Heart left ventricle (tissue), 16 donors: ENCODE measurements at regions not wholly inside any gene's neighbourhood (a gene's known extent, or its start where the extent isn't known, plus 50 kb on each side); places are given as distances from the start of the nearest gene placed in this dataset.

Experiments used
- ATAC-seq, 4 donors: fragments of 200-7000 bp; cut with Tn5 transposase; one replicate each; pipeline ENCODE4 v1.9.1; 2020 to 2022; ENCODE audit warnings: moderate library complexity in 4 of 4, mild to moderate bottlenecking in 3 of 4, moderate number of reproducible peaks in 1 of 4
- DNase-seq, 5 donors: peaks; one replicate each; pipeline ENCODE4 v3.0.0-alpha.2; 2020
- H3K27ac ChIP-seq, 12 donors: fragments of 200-600 bp; sonication (generic) in 4 of 12; one replicate each; pipeline versions ENCODE4 v1.5.0 to v1.8.0; 2016 to 2022; ENCODE audit warnings: mild to moderate bottlenecking in 2 of 12
- H3K27me3 ChIP-seq, 9 donors: fragments of 200-600 bp; sonication (generic) in 2 of 9; one replicate each; pipeline versions ENCODE4 v1.5.1 to v1.8.0; 2016 to 2022; ENCODE audit warnings: mild to moderate bottlenecking in 3 of 9
- H3K36me3 ChIP-seq, 9 donors: fragments of 200-600 bp; sonication (generic) in 2 of 9; one replicate each; pipeline versions ENCODE4 v1.5.0 to v1.8.0; 2018 to 2022; ENCODE audit warnings: mild to moderate bottlenecking in 2 of 9
- H3K4me1 ChIP-seq, 12 donors: fragments of 200-600 bp; sonication (generic) in 4 of 12; one replicate each; pipeline versions ENCODE4 v1.5.0 to v1.8.0; 2016 to 2022; ENCODE audit warnings: mild to moderate bottlenecking in 3 of 12
- H3K4me3 ChIP-seq, 12 donors: fragments of 200-600 bp; sonication (generic) in 4 of 12; one replicate each; pipeline versions ENCODE4 v1.5.0 to v1.8.0; 2017 to 2022; ENCODE audit warnings: mild to moderate bottlenecking in 9 of 12, moderate library complexity in 4 of 12
- H3K9me3 ChIP-seq, 12 donors: fragments of 200-600 bp; sonication (generic) in 4 of 12; one replicate each; pipeline versions ENCODE4 v1.5.0 to v1.8.0; 2016 to 2022; ENCODE audit warnings: mild to moderate bottlenecking in 1 of 12
- CTCF ChIP-seq, 12 donors: fragments of 200-600 bp; sonication (generic) in 4 of 12; IDR thresholded peaks; one replicate each; pipeline versions ENCODE4 v1.5.0 to v1.8.0; 2018 to 2022; ENCODE audit warnings: antibody characterized with exemption in 12 of 12, mild to moderate bottlenecking in 5 of 12
- POLR2A ChIP-seq, 2 donors: fragments of 450-650 bp; IDR thresholded peaks; one replicate each; pipeline ENCODE4 v1.6.1; 2017; ENCODE audit warnings: antibody characterized with exemption in 2 of 2, mild to moderate bottlenecking in 2 of 2, moderate library complexity in 2 of 2
- WGBS, 4 donors: extraction: QIAGEN DNeasy Blood & Tissue Kit in 2 of 4; methylation state at CpG; one replicate each; pipeline versions ENCODE4 v1.1.5 to v1.1.7; 2013 to 2018; 5-methylcytosine and 5-hydroxymethylcytosine counted together
- intact Hi-C, 10 donors: fragments of 100-400 bp; cut with DNase I; formaldehyde crosslinking; loops; one replicate each; pipeline versions ENCODE4 v1.11.1 to v1.14.2; 2022
- donor health status: ischemic (EF 13 %, LVEDD 7.1; RV severe dilation, severe dysfunction).
- donor health status: healthy with polysubstance abuse.
- donor health status: DM: no; HTN: yes; CAD: no.
- donor health status: DM: no; HTN: no; CAD: no.
- donor health status: ischemic (EF 25% LVEDD 6.9; RV normal size, moderate dysfunction).
- donor health status: ischemic (EF 25% LVEDD 5.7; RV mildly dilated, moderate dysfunction).
- donor health status: healthy.
- donor health status: DM: yes; HTN: yes; CAD: no.
- donor health status: ischemic (EF 35%, LVEDD 5.7; RV mildly dilated, moderate dysfunction).
- donor health status: nonischemic (EF 11% LVEDD 7.7; RV severe dilation, severe dysfunction).
- donor health status: DM: yes; HTN: yes; CAD: no.
- donor health status: PGD.
- donor health status: ischemic (EF 29% LVEDD 5.4; RV normal size, mild dysfunction).
- donor health status: nonischemic (EF 23%, LVEDD 6.1; RV moderate dilation, normal function).

DNA sequence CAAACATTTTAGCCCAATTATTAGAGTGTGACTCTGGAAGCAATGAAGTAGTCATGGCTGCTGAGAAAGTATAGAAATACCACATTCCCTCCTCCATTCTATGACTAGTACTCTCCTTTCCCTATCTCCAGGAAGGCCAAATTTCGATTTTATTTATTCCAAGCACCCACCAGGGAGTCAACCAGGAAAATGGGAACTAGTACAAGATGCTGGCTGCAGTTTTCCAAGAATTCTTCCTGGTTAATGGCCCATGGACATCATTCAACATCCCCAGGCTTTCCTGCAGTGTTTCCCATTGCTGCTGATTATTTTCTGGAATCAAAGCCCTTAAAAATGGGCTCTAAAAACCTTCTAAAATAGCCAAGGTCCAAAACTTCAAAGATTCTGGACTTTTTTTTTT is 247.9 kb upstream of the STT3B start:
- TF ChIP-seq POLR2A (IDR thresholded peaks at IDR 0.05) (no peak), CTCF (IDR thresholded peaks at IDR 0.05) (no peak)
- H3K36me3 ChIP-seq = no peaks in the 10 kb centered on the region
- DNase-seq = no peak
- no peaks in the 10 kb centered on the region for H3K27me3 ChIP-seq
- H3K4me1 ChIP-seq = peaks cover 0 to 13% (median 0%) of the 10 kb centered on the region in 12 donors
- no peak for ATAC-seq
- no peaks in the 10 kb centered on the region for H3K9me3 ChIP-seq
- H3K27ac ChIP-seq = no peak overlapping the region
- no peak overlapping the region for H3K4me3 ChIP-seq
- intact Hi-C loops = no loop called here
- 33 to 53% (median 49%) methylated on average over 1 of the region's 1 CpG for WGBS, 4 donors

DNA sequence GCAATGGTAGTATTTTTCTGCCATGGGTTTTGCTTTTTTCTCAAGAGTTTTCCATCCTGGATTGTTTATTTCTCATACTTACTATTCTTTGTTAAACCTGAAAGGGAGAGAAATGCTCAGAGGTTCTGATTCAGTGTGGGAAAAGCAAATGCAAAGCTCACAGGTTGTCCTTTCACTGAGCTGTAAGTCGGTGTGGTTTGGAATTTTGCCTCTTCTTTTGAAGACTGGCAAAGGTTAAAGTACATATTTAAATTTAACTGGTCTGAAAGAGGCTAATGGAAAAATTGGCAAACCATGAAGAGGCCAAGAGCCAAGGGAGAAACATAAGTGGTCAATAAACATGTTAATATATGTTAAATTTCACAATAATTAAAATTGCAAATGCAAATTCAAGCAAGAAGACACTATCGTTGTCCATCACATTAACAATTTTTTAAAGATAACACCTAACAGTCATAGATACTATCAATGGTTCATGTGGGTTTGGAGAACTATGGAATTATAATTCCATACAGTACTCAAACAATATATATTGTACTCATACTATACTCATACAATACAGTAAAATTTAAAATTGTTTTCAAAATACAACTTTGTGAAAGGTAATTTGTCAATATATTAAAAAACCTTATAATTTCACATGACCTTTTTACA is 246.8 kb upstream of the STT3B start:
- TF ChIP-seq POLR2A (IDR thresholded peaks at IDR 0.05) (no peak), CTCF (IDR thresholded peaks at IDR 0.05) (no peak)
- H3K36me3 ChIP-seq = no peaks in the 10 kb centered on the region
- intact Hi-C loops = no loop called here
- ATAC-seq = no peak
- 85 to 89% (median 88%) methylated on average over 2 of the region's 2 CpGs for WGBS, 4 donors
- H3K27me3 ChIP-seq = no peaks in the 10 kb centered on the region
- H3K4me3 ChIP-seq = no peak overlapping the region
- no peak for DNase-seq
- H3K4me1 ChIP-seq = peaks cover 0 to 14% (median 0%) of the 10 kb centered on the region in 12 donors
- H3K9me3 ChIP-seq = no peaks in the 10 kb centered on the region
- no peak overlapping the region for H3K27ac ChIP-seq

DNA sequence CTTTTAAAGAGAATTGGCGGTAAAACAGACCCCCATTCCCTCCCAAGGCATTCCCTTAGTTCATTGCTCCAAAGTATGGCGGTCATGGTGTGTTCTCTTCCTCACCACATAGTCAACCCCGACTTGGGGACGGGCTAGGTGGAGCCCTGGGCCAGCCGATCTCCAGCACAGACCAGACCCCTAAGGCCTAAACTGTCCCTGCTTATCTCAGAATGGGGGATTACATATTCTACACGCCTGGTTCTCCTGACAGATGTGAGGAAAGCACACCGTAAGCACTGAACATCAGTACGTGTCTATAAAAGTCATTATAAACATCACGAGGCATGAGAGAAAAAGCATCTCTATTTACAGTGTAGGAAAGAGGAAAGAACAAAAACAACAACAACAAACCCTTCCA is 244.5 kb upstream of the STT3B start:
- Histone ChIP-seq H3K27me3 (no peaks in the 10 kb centered on the region), H3K27ac (no peak overlapping the region), H3K4me1 (peaks cover 0 to 14% (median 0%) of the 10 kb centered on the region in 12 donors), H3K36me3 (no peaks in the 10 kb centered on the region), H3K9me3 (no peaks in the 10 kb centered on the region), H3K4me3 (no peak overlapping the region)
- no peak for DNase-seq
- intact Hi-C loops = no loop called here
- TF ChIP-seq POLR2A (IDR thresholded peaks at IDR 0.05) = no peak
- TF ChIP-seq CTCF (IDR thresholded peaks at IDR 0.05) = no peak
- WGBS, 4 donors = 85 to 91% (median 89%) methylated on average over 8 to 9 of the region's 9 CpGs
- peak in 1 of 4 donors; percentile 22 for ATAC-seq

DNA sequence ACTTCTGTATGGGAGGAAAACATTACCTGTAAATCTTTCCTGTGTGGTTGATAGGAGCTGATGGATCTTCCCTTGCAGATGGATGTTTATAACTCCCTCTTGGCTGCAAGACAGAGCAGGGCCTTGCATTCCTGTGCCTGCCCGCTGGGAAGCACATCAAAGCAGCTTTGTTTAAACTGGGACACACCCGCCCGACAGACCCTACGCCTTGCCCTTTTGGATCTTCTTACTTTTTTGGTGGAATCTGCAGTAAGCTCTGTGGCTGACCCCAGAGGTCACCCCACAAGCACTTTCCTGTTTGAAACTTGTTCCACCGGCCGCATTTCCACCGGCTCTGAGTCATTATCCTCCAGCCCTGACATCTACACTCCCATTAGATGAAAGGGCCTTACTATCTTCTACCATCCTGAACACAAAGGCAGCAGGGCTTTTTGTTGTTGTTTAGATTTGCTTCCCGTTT is 244.1 kb upstream of the STT3B start:
- H3K4me3 ChIP-seq = no peak overlapping the region
- peak in 3 of 4 donors; percentile 74 to 77 (median 76) for ATAC-seq
- no peaks in the 10 kb centered on the region for H3K27me3 ChIP-seq
- H3K4me1 ChIP-seq = peaks cover 0 to 14% (median 0%) of the 10 kb centered on the region in 12 donors
- H3K36me3 ChIP-seq = no peaks in the 10 kb centered on the region
- no peak for TF ChIP-seq CTCF (IDR thresholded peaks at IDR 0.05)
- WGBS, 4 donors = 48 to 56% (median 52%) methylated on average over 8 of the region's 8 CpGs
- DNase-seq = peak; percentile 20 to 50 (median 30)
- H3K27ac ChIP-seq = no peak overlapping the region
- H3K9me3 ChIP-seq = no peaks in the 10 kb centered on the region
- intact Hi-C loops = no loop called here
